Esophagus squamous epithelium (tissue), 5 donors: ENCODE measurements at regions not wholly inside any gene's neighbourhood (a gene's known extent, or its start where the extent isn't known, plus 50 kb on each side); places are given as distances from the start of the nearest gene placed in this dataset.

ENCODE experiments used
- DNase-seq: peaks from one replicate; lab custom pipeline; 2025; lab: John Stamatoyannopoulos, UW
- H3K27ac ChIP-seq, 4 donors: fragments of 200-600 bp; sonication (generic); one replicate each; pipeline ENCODE4 v1.5.1; 2016 to 2019; ENCODE audit warnings: mild to moderate bottlenecking in 1 of 4
- H3K27me3 ChIP-seq, 4 donors: fragments of 200-600 bp; sonication (generic); 1 replicate in 3 of 4; 2 replicates in 1 of 4; pipeline versions ENCODE4 v1.5.1 to v1.6.0; 2017 to 2021; ENCODE audit warnings: antibody characterized with exemption in 1 of 4
- H3K36me3 ChIP-seq, 3 donors: fragments of 200-600 bp; sonication (generic); one replicate each; pipeline ENCODE4 v1.5.1; 2016 to 2019
- H3K4me1 ChIP-seq, 3 donors: fragments of 200-600 bp; sonication (generic); one replicate each; pipeline ENCODE4 v1.5.1; 2017 to 2019
- H3K4me3 ChIP-seq, 4 donors: fragments of 200-600 bp; sonication (generic); 1 replicate in 3 of 4; 2 replicates in 1 of 4; pipeline ENCODE4 v1.5.1; 2016 to 2019; ENCODE audit warnings: mild to moderate bottlenecking in 2 of 4, moderate library complexity in 1 of 4
- H3K9me3 ChIP-seq, 3 donors: fragments of 200-600 bp; sonication (generic); one replicate each; pipeline ENCODE4 v1.5.1; 2016 to 2019
- POLR2A ChIP-seq, 4 donors: fragments of 450-650 bp; IDR thresholded peaks; one replicate each; pipeline ENCODE4 v1.6.1; 2017; ENCODE audit warnings: antibody characterized with exemption in 4 of 4, mild to moderate bottlenecking in 4 of 4, moderate library complexity in 3 of 4
- WGBS, 2 donors: methylation state at CpG; one replicate each; pipeline ENCODE4 v1.1.5; 2018; 5-methylcytosine and 5-hydroxymethylcytosine counted together
- intact Hi-C: fragments of 100-400 bp; cut with DNase I; formaldehyde crosslinking; loops from one replicate; pipeline ENCODE4 v1.15.0; 2022
- TF ChIP-seq, protein P1 (sequence below), 6 experiments: fragments of 450-650 bp in 4 of 6; fragments of 200-600 bp in 2 of 6; sonication (generic) in 2 of 6; IDR thresholded peaks; one replicate each; pipeline ENCODE4 v1.5.1; 2016 to 2019; ENCODE audit warnings: antibody characterized with exemption in 6 of 6, mild to moderate bottlenecking in 4 of 6, moderate library complexity in 4 of 6
- donor health status: DM: yes; HTN: yes; CAD: no.

GRCh38 chr19:23519031-23519430, 123.8 kb upstream of the ZNF91 start:
- no peak for DNase-seq
- Histone ChIP-seq H3K27ac (no peak overlapping the region), H3K27me3 (no peaks in the 10 kb centered on the region), H3K4me1 (no peaks in the 10 kb centered on the region), H3K36me3 (no peaks in the 10 kb centered on the region), H3K4me3 (no peak overlapping the region), H3K9me3 (no peaks in the 10 kb centered on the region)
- no peak for TF ChIP-seq POLR2A (IDR thresholded peaks at IDR 0.05)
- TF ChIP-seq, protein P1, sequence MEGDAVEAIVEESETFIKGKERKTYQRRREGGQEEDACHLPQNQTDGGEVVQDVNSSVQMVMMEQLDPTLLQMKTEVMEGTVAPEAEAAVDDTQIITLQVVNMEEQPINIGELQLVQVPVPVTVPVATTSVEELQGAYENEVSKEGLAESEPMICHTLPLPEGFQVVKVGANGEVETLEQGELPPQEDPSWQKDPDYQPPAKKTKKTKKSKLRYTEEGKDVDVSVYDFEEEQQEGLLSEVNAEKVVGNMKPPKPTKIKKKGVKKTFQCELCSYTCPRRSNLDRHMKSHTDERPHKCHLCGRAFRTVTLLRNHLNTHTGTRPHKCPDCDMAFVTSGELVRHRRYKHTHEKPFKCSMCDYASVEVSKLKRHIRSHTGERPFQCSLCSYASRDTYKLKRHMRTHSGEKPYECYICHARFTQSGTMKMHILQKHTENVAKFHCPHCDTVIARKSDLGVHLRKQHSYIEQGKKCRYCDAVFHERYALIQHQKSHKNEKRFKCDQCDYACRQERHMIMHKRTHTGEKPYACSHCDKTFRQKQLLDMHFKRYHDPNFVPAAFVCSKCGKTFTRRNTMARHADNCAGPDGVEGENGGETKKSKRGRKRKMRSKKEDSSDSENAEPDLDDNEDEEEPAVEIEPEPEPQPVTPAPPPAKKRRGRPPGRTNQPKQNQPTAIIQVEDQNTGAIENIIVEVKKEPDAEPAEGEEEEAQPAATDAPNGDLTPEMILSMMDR (IDR thresholded peaks at IDR 0.05): no peak
- WGBS, 2 donors: 29 to 50% methylated on average over 1 of the region's 1 CpG
- intact Hi-C loops: no loop called here

DNA sequence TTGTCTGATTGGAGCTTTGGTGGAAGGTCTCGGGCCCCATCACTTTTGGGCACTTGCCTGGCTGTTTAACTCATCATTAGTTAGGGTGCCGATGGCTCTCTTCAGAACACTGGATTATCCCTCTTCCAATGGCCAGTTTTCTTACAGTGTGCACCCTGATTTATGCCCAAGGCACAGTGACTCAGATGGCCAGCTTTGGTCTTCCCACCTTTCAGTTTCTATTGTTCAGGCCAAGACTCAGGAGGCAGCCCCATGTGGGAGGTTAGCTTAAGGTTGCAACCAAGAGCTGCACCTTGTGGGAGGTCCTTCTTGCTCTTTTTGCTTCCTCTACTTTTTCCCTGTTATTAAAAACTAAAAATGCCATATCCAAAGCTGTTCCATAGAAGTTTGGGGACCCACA, 121.0 kb upstream of the ZNF91 start:
- WGBS, 2 donors: 83 to 100% methylated on average over 2 of the region's 2 CpGs
- TF ChIP-seq POLR2A (IDR thresholded peaks at IDR 0.05): no peak
- TF ChIP-seq, protein P1 (IDR thresholded peaks at IDR 0.05): no peak
- no peak overlapping the region for H3K27ac ChIP-seq

GRCh38 chr19:23515551-23515950, 120.3 kb upstream of the ZNF91 start:
- TF ChIP-seq POLR2A (IDR thresholded peaks at IDR 0.05): no peak
- TF ChIP-seq, protein P1 (IDR thresholded peaks at IDR 0.05): no peak
- Histone ChIP-seq H3K27me3 (no peaks in the 10 kb centered on the region), H3K36me3 (no peaks in the 10 kb centered on the region), H3K27ac (no peak overlapping the region), H3K4me3 (no peak overlapping the region), H3K4me1 (no peaks in the 10 kb centered on the region), H3K9me3 (peaks cover 0 to 5% (median 0%) of the 10 kb centered on the region in 3 donors)
- WGBS, 2 donors: 86 to 91% methylated on average over 1 of the region's 1 CpG
- DNase-seq: no peak
- intact Hi-C loops: no loop called here

More for the DNA sequence above, 121.0 kb upstream of the ZNF91 start:
- Histone ChIP-seq H3K27me3 (no peaks in the 10 kb centered on the region), H3K4me1 (no peaks in the 10 kb centered on the region), H3K4me3 (no peak overlapping the region), H3K36me3 (no peaks in the 10 kb centered on the region), H3K9me3 (peaks cover 0 to 4% (median 0%) of the 10 kb centered on the region in 3 donors)
- intact Hi-C loops: no loop called here
- DNase-seq: no peak

- Histone ChIP-seq H3K9me3 (peaks cover 0 to 9% (median 0%) of the 10 kb centered on the region in 3 donors), H3K4me1 (no peaks in the 10 kb centered on the region), H3K27me3 (no peaks in the 10 kb centered on the region), H3K36me3 (no peaks in the 10 kb centered on the region), H3K4me3 (no peak overlapping the region), H3K27ac (no peak overlapping the region)
- DNase-seq: no peak
- intact Hi-C loops: no loop called here
- WGBS, 2 donors: 89 to 95% methylated on average over 7 to 13 of the region's 24 CpGs
- TF ChIP-seq POLR2A (IDR thresholded peaks at IDR 0.05): no peak
- TF ChIP-seq, protein P1 (IDR thresholded peaks at IDR 0.05): no peak
Measured at GRCh38 chr19:23512151-23512925, 117.1 kb upstream of the ZNF91 start.

DNA sequence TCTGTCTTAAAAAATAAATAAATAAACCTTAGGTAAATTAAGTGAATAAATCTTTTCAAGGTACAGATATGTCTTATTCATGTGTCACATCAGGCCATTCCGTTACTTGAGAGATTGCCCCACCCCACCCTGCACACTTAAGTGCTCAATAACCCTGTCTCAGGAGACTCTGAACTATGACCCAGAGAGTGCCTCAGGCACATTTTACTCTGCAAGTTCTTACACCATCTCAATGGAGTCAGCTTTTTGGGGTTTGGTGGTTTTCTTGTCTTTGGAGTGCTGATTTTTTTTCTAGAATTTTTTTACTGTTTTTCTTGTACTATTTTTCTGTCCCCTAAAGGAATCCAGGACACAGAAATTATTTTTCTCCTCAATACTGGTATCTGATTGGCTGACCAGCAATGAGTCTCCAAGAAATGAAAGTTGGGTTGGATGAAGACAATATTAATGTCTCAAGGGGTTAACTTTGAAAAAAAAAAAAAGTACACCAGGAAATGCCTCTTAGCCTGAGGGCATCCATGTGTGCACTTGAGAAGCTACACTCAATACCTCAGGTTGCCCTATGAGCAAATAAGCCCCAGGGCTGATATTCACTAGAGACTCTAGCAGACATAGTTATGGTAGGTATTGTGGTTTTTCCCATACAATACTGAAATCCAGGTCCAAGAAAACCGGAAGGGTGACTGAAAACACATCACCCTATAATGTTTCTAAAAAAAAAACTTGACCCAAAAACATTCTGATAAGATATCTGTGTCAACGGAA, 114.6 kb upstream of the ZNF91 start:
- Histone ChIP-seq H3K27me3 (no peaks in the 10 kb centered on the region), H3K36me3 (no peaks in the 10 kb centered on the region), H3K4me3 (no peak overlapping the region), H3K9me3 (peaks cover 0 to 9% (median 0%) of the 10 kb centered on the region in 3 donors), H3K27ac (no peak overlapping the region), H3K4me1 (no peaks in the 10 kb centered on the region)
- TF ChIP-seq, protein P1 (IDR thresholded peaks at IDR 0.05): no peak
- no peak for TF ChIP-seq POLR2A (IDR thresholded peaks at IDR 0.05)
- intact Hi-C loops: no loop called here
- WGBS, 2 donors: 48 to 63% methylated on average over 3 of the region's 3 CpGs
- no peak for DNase-seq
